GM23338 (cell line): ENCODE measurements at regions not wholly inside any gene's neighbourhood (a gene's known extent, or its start where the extent isn't known, plus 50 kb on each side); places are given as distances from the start of the nearest gene placed in this dataset.

Source experiments
- ATAC-seq: fragments of 200-7000 bp; cut with Tn5 transposase; 3 replicates; pipeline ENCODE4 v1.9.1; 2020
- DNase-seq: peaks from one replicate; pipeline ENCODE4 v3.0.0-alpha.2; 2015; ENCODE audit warnings: low spot score
- H2AFZ ChIP-seq: fragments of 200-600 bp; sonication (generic); 2 replicates; pipeline ENCODE4 v1.8.0; 2016; ENCODE audit warnings: antibody characterized with exemption, mild to moderate bottlenecking, moderate library complexity
- H3F3A ChIP-seq: fragments of 200-600 bp; sonication (generic); replicated peaks from 2 replicates; pipeline ENCODE4 v1.8.0; 2017; ENCODE audit warnings: antibody characterized with exemption, mixed run types, low read depth
- H3K27ac ChIP-seq: fragments of 200-600 bp; sonication (generic); 2 replicates; pipeline ENCODE4 v1.6.1; 2016; ENCODE audit warnings: low read depth
- H3K27me3 ChIP-seq: fragments of 200-600 bp; sonication (generic); 2 replicates; pipeline ENCODE4 v1.8.0; 2016; ENCODE audit warnings: mild to moderate bottlenecking, mixed run types, moderate library complexity; ENCODE audit not compliant: insufficient read depth
- H3K36me3 ChIP-seq: fragments of 200-600 bp; sonication (generic); 2 replicates; pipeline ENCODE4 v1.8.0; 2016; ENCODE audit warnings: mild to moderate bottlenecking; ENCODE audit not compliant: insufficient read depth
- H3K4me1 ChIP-seq: fragments of 200-600 bp; sonication (generic); 2 replicates; pipeline ENCODE4 v1.8.0; 2016; ENCODE audit warnings: mild to moderate bottlenecking, moderate library complexity; ENCODE audit not compliant: insufficient read depth
- H3K4me2 ChIP-seq: fragments of 200-600 bp; sonication (generic); 2 replicates; pipeline ENCODE4 v1.7.1; 2017; ENCODE audit warnings: mixed run types
- H3K4me3 ChIP-seq: fragments of 200-600 bp; sonication (generic); 2 replicates; pipeline ENCODE4 v1.6.1; 2016; ENCODE audit warnings: mixed run types
- H3K79me2 ChIP-seq: fragments of 200-600 bp; sonication (generic); replicated peaks from 2 replicates; pipeline ENCODE4 v1.8.0; 2017; ENCODE audit warnings: mild to moderate bottlenecking; ENCODE audit not compliant: insufficient read depth
- H3K9me2 ChIP-seq: fragments of 200-600 bp; sonication (generic); 2 replicates; pipeline ENCODE4 v1.8.0; 2017; ENCODE audit not compliant: insufficient read depth
- H4K20me1 ChIP-seq: fragments of 200-600 bp; sonication (generic); replicated peaks from 2 replicates; pipeline ENCODE4 v1.8.0; 2017; ENCODE audit warnings: mild to moderate bottlenecking; ENCODE audit not compliant: insufficient read depth
- H3K27ac Mint-ChIP-seq: 2 replicates; pipeline ENCODE4 v1.8.0; 2020; ENCODE audit warnings: inconsistent platforms, mild to moderate bottlenecking, moderate library complexity, mixed read lengths
- H3K27me3 Mint-ChIP-seq: 3 replicates; pipeline ENCODE4 v1.8.0; 2022; ENCODE audit warnings: low read depth, mild to moderate bottlenecking, moderate library complexity, mixed read lengths, inconsistent platforms; ENCODE audit not compliant: insufficient read depth, poor library complexity
- H3K36me3 Mint-ChIP-seq: 3 replicates; pipeline ENCODE4 v1.8.0; 2021; ENCODE audit warnings: low read depth, mild to moderate bottlenecking, inconsistent platforms, moderate library complexity, mixed read lengths
- H3K4me1 Mint-ChIP-seq: 3 replicates; pipeline ENCODE4 v1.8.0; 2020; ENCODE audit warnings: mild to moderate bottlenecking, inconsistent platforms, mixed read lengths
- H3K4me3 Mint-ChIP-seq: 3 replicates; pipeline ENCODE4 v1.8.0; 2021; ENCODE audit warnings: moderate library complexity, mild to moderate bottlenecking, inconsistent platforms, mixed read lengths
- H3K9me3 Mint-ChIP-seq: 3 replicates; pipeline ENCODE4 v1.8.0; 2020; ENCODE audit warnings: moderate library complexity, mild to moderate bottlenecking, inconsistent platforms, mixed read lengths
- CREB1 ChIP-seq: fragments of 250-450 bp; sonication (Bioruptor Pico); IDR thresholded peaks from 2 replicates; pipeline ENCODE4 v1.5.0; 2020; ENCODE audit warnings: low read depth, mild to moderate bottlenecking, moderate library complexity
- CTCF ChIP-seq, 2 experiments: fragments of 200-600 bp in 1 of 2; sonication (generic) in 1 of 2; conservative IDR thresholded peaks; 2 replicates each; pipeline versions ENCODE4 v1.5.1 to v1.6.1; 2016 to 2017; ENCODE audit warnings: antibody characterized with exemption in 2 of 2, low read depth in 2 of 2, mild to moderate bottlenecking in 2 of 2, moderate library complexity in 1 of 2
- EZH2 ChIP-seq: fragments of 200-600 bp; sonication (generic); IDR thresholded peaks from one replicate; pipeline ENCODE4 v1.8.0; 2017; ENCODE audit warnings: antibody characterized with exemption, mild to moderate bottlenecking, low read depth; ENCODE audit not compliant: unreplicated experiment
- EZH2phosphoT487 ChIP-seq: fragments of 200-600 bp; sonication (generic); IDR thresholded peaks from one replicate; pipeline ENCODE4 v1.8.1; 2018; ENCODE audit warnings: antibody characterized with exemption; ENCODE audit not compliant: unreplicated experiment
- JUNB ChIP-seq: IDR thresholded peaks from one replicate; pipeline ENCODE4 v1.6.1; 2016; ENCODE audit warnings: antibody characterized with exemption; ENCODE audit not compliant: unreplicated experiment
- NANOG ChIP-seq: IDR thresholded peaks from 2 replicates; pipeline ENCODE4 v1.6.1; 2016; ENCODE audit warnings: antibody characterized with exemption, borderline replicate concordance
- POLR2AphosphoS5 ChIP-seq: IDR thresholded peaks from 2 replicates; pipeline ENCODE4 v1.6.1; 2016; ENCODE audit warnings: antibody characterized with exemption, low read depth
- REST ChIP-seq: IDR thresholded peaks from one replicate; pipeline ENCODE4 v1.6.1; 2018; ENCODE audit warnings: antibody characterized with exemption; ENCODE audit not compliant: unreplicated experiment
- STAT1 ChIP-seq: IDR thresholded peaks from one replicate; pipeline ENCODE4 v1.6.1; 2016; ENCODE audit warnings: antibody characterized with exemption; ENCODE audit not compliant: unreplicated experiment
- ZNF331 ChIP-seq: fragments of 250-450 bp; sonication (Bioruptor Pico); IDR thresholded peaks from 2 replicates; pipeline ENCODE4 v1.5.0; 2020; ENCODE audit warnings: low read depth, mild to moderate bottlenecking, moderate library complexity
- TF ChIP-seq, protein P1 (sequence below): fragments of 250-450 bp; sonication (Bioruptor Pico); IDR thresholded peaks from 2 replicates; pipeline ENCODE4 v1.5.0; 2020; ENCODE audit warnings: mild to moderate bottlenecking, moderate library complexity

DNA sequence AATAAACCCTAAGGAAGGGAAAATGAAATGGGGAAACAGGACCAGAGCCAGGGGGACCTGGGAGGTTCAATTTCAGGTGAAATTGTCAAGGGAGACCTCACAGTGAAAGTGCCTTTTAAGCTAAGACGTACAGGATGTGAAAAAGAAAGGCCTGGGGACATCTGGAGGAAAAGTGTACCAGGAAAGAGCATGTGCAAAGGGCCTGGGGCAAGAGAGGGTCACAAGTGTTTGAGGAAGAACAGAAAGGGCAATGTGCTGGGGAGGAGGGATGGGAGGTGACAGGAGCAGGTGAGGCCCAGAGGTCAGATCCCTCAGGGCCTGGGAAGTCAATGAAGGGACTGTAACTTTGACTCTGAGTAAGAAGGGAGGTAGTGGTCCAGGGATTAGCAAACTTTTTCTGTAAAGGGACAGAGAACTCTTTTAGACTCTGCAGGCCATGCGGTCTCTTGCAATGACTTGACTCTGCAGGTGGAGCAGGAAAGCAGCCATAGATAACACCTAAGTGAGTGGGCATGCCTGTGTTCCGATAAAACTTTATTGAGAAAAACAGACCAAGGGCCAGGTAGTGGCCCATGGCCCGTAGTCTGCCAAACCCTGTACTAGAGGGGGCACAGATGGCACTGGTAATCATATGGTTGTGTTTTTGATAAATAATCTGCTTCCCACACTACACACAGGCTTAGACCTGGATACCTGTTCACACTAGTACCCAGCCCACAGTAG is 93.8 kb downstream of the LITAF start:
- no peaks in the 10 kb centered on the region for H3K27me3 ChIP-seq
- Mint-ChIP-seq H3K27me3 (peaks cover 7% of the 10 kb centered on the region), H3K4me1 (peaks cover 23% of the 10 kb centered on the region), H3K27ac (no peak overlapping the region), H3K9me3 (peaks cover 18% of the 10 kb centered on the region), H3K36me3 (peaks cover 8% of the 10 kb centered on the region; the same call in 2 of the 3 replicates), H3K4me3 (no peak overlapping the region; the same call in 2 of the 3 replicates)
- H4K20me1 ChIP-seq = no peaks in the 10 kb centered on the region
- H3K4me2 ChIP-seq = no peak overlapping the region
- peaks cover 11% of the 10 kb centered on the region for H3K4me1 ChIP-seq
- no peak overlapping the region for H3K27ac ChIP-seq
- H2AFZ ChIP-seq = no peak overlapping the region
- peaks cover 6% of the 10 kb centered on the region; the same call in 1 of the 2 replicates for H3F3A ChIP-seq
- TF ChIP-seq EZH2phosphoT487 (no peak), ZNF331 (CRISPR knock-in tag) (no peak), CTCF (conservative IDR thresholded peaks at IDR 0.05; ENCODE audit: low read depth in 2 of 2) (no peak), JUNB (no peak), STAT1 (no peak), POLR2AphosphoS5 (no peak), EZH2 (no peak), NANOG (no peak), REST (no peak), CREB1 (no peak)
- TF ChIP-seq, protein P1, sequence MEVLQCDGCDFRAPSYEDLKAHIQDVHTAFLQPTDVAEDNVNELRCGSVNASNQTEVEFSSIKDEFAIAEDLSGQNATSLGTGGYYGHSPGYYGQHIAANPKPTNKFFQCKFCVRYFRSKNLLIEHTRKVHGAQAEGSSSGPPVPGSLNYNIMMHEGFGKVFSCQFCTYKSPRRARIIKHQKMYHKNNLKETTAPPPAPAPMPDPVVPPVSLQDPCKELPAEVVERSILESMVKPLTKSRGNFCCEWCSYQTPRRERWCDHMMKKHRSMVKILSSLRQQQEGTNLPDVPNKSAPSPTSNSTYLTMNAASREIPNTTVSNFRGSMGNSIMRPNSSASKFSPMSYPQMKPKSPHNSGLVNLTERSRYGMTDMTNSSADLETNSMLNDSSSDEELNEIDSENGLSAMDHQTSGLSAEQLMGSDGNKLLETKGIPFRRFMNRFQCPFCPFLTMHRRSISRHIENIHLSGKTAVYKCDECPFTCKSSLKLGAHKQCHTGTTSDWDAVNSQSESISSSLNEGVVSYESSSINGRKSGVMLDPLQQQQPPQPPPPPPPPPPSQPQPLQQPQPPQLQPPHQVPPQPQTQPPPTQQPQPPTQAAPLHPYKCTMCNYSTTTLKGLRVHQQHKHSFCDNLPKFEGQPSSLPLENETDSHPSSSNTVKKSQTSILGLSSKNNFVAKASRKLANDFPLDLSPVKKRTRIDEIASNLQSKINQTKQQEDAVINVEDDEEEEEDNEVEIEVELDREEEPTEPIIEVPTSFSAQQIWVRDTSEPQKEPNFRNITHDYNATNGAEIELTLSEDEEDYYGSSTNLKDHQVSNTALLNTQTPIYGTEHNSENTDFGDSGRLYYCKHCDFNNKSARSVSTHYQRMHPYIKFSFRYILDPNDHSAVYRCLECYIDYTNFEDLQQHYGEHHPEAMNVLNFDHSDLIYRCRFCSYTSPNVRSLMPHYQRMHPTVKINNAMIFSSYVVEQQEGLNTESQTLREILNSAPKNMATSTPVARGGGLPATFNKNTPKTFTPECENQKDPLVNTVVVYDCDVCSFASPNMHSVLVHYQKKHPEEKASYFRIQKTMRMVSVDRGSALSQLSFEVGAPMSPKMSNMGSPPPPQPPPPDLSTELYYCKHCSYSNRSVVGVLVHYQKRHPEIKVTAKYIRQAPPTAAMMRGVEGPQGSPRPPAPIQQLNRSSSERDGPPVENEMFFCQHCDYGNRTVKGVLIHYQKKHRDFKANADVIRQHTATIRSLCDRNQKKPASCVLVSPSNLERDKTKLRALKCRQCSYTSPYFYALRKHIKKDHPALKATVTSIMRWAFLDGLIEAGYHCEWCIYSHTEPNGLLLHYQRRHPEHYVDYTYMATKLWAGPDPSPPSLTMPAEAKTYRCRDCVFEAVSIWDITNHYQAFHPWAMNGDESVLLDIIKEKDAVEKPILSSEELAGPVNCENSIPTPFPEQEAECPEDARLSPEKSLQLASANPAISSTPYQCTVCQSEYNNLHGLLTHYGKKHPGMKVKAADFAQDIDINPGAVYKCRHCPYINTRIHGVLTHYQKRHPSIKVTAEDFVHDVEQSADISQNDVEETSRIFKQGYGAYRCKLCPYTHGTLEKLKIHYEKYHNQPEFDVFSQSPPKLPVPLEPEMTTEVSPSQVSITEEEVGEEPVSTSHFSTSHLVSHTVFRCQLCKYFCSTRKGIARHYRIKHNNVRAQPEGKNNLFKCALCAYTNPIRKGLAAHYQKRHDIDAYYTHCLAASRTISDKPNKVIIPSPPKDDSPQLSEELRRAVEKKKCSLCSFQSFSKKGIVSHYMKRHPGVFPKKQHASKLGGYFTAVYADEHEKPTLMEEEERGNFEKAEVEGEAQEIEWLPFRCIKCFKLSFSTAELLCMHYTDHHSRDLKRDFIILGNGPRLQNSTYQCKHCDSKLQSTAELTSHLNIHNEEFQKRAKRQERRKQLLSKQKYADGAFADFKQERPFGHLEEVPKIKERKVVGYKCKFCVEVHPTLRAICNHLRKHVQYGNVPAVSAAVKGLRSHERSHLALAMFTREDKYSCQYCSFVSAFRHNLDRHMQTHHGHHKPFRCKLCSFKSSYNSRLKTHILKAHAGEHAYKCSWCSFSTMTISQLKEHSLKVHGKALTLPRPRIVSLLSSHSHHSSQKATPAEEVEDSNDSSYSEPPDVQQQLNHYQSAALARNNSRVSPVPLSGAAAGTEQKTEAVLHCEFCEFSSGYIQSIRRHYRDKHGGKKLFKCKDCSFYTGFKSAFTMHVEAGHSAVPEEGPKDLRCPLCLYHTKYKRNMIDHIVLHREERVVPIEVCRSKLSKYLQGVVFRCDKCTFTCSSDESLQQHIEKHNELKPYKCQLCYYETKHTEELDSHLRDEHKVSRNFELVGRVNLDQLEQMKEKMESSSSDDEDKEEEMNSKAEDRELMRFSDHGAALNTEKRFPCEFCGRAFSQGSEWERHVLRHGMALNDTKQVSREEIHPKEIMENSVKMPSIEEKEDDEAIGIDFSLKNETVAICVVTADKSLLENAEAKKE = no peak
- H3K79me2 ChIP-seq = no peaks in the 10 kb centered on the region
- ATAC-seq (no peak), DNase-seq (no peak)
- 0 out of 2 replicates have a peak overlapping the region, but pooled peaks have one; percentile 26 for H3K4me3 ChIP-seq
- no peaks in the 10 kb centered on the region for H3K9me2 ChIP-seq
- H3K36me3 ChIP-seq = no peaks in the 10 kb centered on the region
